Fibroblast of skin of back (primary cell): ENCODE measurements at regions not wholly inside any gene's neighbourhood (a gene's known extent, or its start where the extent isn't known, plus 50 kb on each side); places are given as distances from the start of the nearest gene placed in this dataset.

ENCODE experiments used
- DNase-seq: peaks from one replicate; pipeline ENCODE4 v3.0.0-alpha.2; 2013

- no peak for DNase-seq
Measured at GRCh38 chr5:141777711-141778110, 95.7 kb upstream of the ARAP3 start.

- DNase-seq = no peak
Measured at GRCh38 chr5:141777130-141777529, 95.1 kb upstream of the ARAP3 start.

GRCh38 chr5:141773779-141774562 is 91.9 kb upstream of the ARAP3 start:
- DNase-seq = no peak

GRCh38 chr5:141772281-141772680 is 90.3 kb upstream of the ARAP3 start:
- no peak for DNase-seq

GRCh38 chr5:141771562-141771961 is 89.5 kb upstream of the ARAP3 start:
- DNase-seq = no peak

- no peak for DNase-seq
Measured at GRCh38 chr5:141771031-141771430, 89.0 kb upstream of the ARAP3 start.

- DNase-seq = no peak
Measured at GRCh38 chr5:141769671-141770070, 87.6 kb upstream of the ARAP3 start.

GRCh38 chr5:141767671-141768070 is 85.6 kb upstream of the ARAP3 start:
- DNase-seq = no peak

GRCh38 chr5:141765896-141766551 is 84.0 kb upstream of the ARAP3 start:
- no peak for DNase-seq

GRCh38 chr5:141763541-141763940 is 81.5 kb upstream of the ARAP3 start:
- no peak for DNase-seq

- no peak for DNase-seq
Measured at GRCh38 chr5:141762790-141763368, 80.8 kb upstream of the ARAP3 start.

- no peak for DNase-seq
Measured at GRCh38 chr5:141762316-141762715, 80.3 kb upstream of the ARAP3 start.

- no peak for DNase-seq
Measured at GRCh38 chr5:141760753-141761152, 78.7 kb upstream of the ARAP3 start.

- peak; percentile 45 for DNase-seq
Measured at GRCh38 chr5:141760193-141760592, 78.2 kb upstream of the ARAP3 start.

GRCh38 chr5:141758310-141758998 is 76.4 kb upstream of the ARAP3 start:
- DNase-seq = no peak

- DNase-seq = peak; percentile 56
Measured at GRCh38 chr5:141757402-141757801, 75.4 kb upstream of the ARAP3 start.

GRCh38 chr5:141756196-141756595 is 74.2 kb upstream of the ARAP3 start:
- no peak for DNase-seq

GRCh38 chr5:141753971-141754713 is 72.1 kb upstream of the ARAP3 start:
- DNase-seq = peak; percentile 50

GRCh38 chr5:141753143-141753970 is 71.3 kb upstream of the ARAP3 start:
- no peak for DNase-seq

GRCh38 chr5:141747152-141748141 is 65.4 kb upstream of the ARAP3 start:
- DNase-seq = peak; percentile 21
